Common myeloid progenitor, CD34-positive (primary cell): ENCODE measurements at regions not wholly inside any gene's neighbourhood (a gene's known extent, or its start where the extent isn't known, plus 50 kb on each side); places are given as distances from the start of the nearest gene placed in this dataset.
A peak's percentile ranks its signal among the peaks of the same experiment; 100 is the strongest.

Experiments used
- CTCF ChIA-PET: fragments of 350-600 bp; sonication (Branson Sonifier 250); formaldehyde crosslinking; loops from one replicate; lab custom pipeline; 2021; ENCODE audit warnings: antibody characterized with exemption; lab: Charles Lee
- POLR2A ChIA-PET: fragments of 350-600 bp; sonication (Branson Sonifier 250); formaldehyde crosslinking; loops from one replicate; lab custom pipeline; 2021; ENCODE audit warnings: antibody characterized with exemption; lab: Charles Lee
- DNase-seq, 3 donors: peaks; one replicate each; pipeline versions ENCODE4 v3.0.0 to v3.0.0-alpha.2; 2013
- H3K27ac ChIP-seq, 2 experiments: 1 replicate in 1 of 2; 2 replicates in 1 of 2; pipeline ENCODE4 v1.7.0; 2013; ENCODE audit warnings: inconsistent platforms in 2 of 2, low read length in 2 of 2, mild to moderate bottlenecking in 2 of 2, low read depth in 1 of 2, moderate library complexity in 1 of 2; ENCODE audit not compliant: severe bottlenecking in 2 of 2, insufficient read depth in 1 of 2, poor library complexity in 1 of 2
- H3K27me3 ChIP-seq, 5 experiments: replicated peaks in 2 of 5; 1 replicate in 3 of 5; 2 replicates in 2 of 5; pipeline versions ENCODE4 v1.6.1 to v1.7.0; 2013; ENCODE audit warnings: low read length in 4 of 5, mild to moderate bottlenecking in 2 of 5, moderate library complexity in 2 of 5, inconsistent platforms in 1 of 5; ENCODE audit not compliant: insufficient read depth in 5 of 5, control insufficient read depth in 4 of 5
- H3K36me3 ChIP-seq, 4 experiments: 1 replicate in 2 of 4; 2 replicates in 2 of 4; pipeline versions ENCODE4 v1.6.1 to v1.7.0; 2013; ENCODE audit warnings: low read length in 3 of 4, control low read depth in 1 of 4, mild to moderate bottlenecking in 1 of 4; ENCODE audit not compliant: control insufficient read depth in 4 of 4, insufficient read depth in 4 of 4
- H3K4me1 ChIP-seq, 4 experiments: 1 replicate in 3 of 4; 2 replicates in 1 of 4; pipeline versions ENCODE4 v1.6.1 to v1.7.1; 2013; ENCODE audit warnings: low read length in 3 of 4, mild to moderate bottlenecking in 3 of 4, control low read depth in 1 of 4, inconsistent platforms in 1 of 4, moderate library complexity in 1 of 4; ENCODE audit not compliant: control insufficient read depth in 4 of 4, insufficient read depth in 4 of 4; ENCODE audit errors: control extremely low read depth in 1 of 4
- H3K4me3 ChIP-seq, 7 experiments: 1 replicate in 4 of 7; 2 replicates in 3 of 7; pipeline versions ENCODE4 v1.5.1 to v1.7.0; 2013; ENCODE audit warnings: mild to moderate bottlenecking in 7 of 7, low read length in 6 of 7, moderate library complexity in 6 of 7, inconsistent platforms in 2 of 7, low read depth in 2 of 7, control low read depth in 1 of 7; ENCODE audit not compliant: insufficient read depth in 4 of 7, control insufficient read depth in 1 of 7; ENCODE audit errors: extremely low read depth in 1 of 7
- H3K9me3 ChIP-seq, 5 experiments: 1 replicate in 4 of 5; 2 replicates in 1 of 5; pipeline versions ENCODE4 v1.6.1 to v1.7.1; 2013; ENCODE audit warnings: low read length in 4 of 5, mild to moderate bottlenecking in 2 of 5, inconsistent platforms in 1 of 5, low read depth in 1 of 5, moderate library complexity in 1 of 5; ENCODE audit not compliant: control insufficient read depth in 4 of 5, insufficient read depth in 2 of 5; ENCODE audit errors: control extremely low read depth in 1 of 5
- WGBS: methylation state at CpG from one replicate; pipeline ENCODE4 v1.1.5; 2013; ENCODE audit not compliant: insufficient coverage; 5-methylcytosine and 5-hydroxymethylcytosine counted together

- WGBS, result 100% methylated on average over 6 of the region's 7 CpGs
- POLR2A ChIA-PET, result no interaction called here
- Histone ChIP-seq H3K27me3 (no peaks in the 10 kb centered on the region), H3K4me1 (peaks cover 6 to 21% (median 12%) of the 10 kb centered on the region in 4 experiments), H3K9me3 (no peaks in the 10 kb centered on the region), H3K36me3 (no peaks in the 10 kb centered on the region), H3K27ac (no peak overlapping the region), H3K4me3 (no peak overlapping the region)
- DNase-seq, result peak; percentile 5 to 74 (median 68)
- CTCF ChIA-PET, result interaction anchor here (1.3 kb wide), 1 partner anchor 309 kb away, joined by 4 read pairs; no protein-coding TSS in a partner anchor
Measured at GRCh38 chr1:87644579-87645190, 316.0 kb downstream of the LMO4 start.

GRCh38 chr1:87647430-87648177 is 318.9 kb downstream of the LMO4 start:
- ChIA-PET POLR2A (no interaction called here), CTCF (no interaction called here)
- no peaks in the 10 kb centered on the region for H3K9me3 ChIP-seq
- no peaks in the 10 kb centered on the region for H3K27me3 ChIP-seq
- H3K4me3 ChIP-seq, result no peak overlapping the region
- peaks cover under 1 to 12% (median 6%) of the 10 kb centered on the region in 4 experiments for H3K4me1 ChIP-seq
- H3K27ac ChIP-seq, result no peak overlapping the region
- WGBS, result 100% methylated on average over 1 of the region's 6 CpGs
- no peaks in the 10 kb centered on the region for H3K36me3 ChIP-seq
- no peak for DNase-seq

GRCh38 chr1:87648323-87649119 is 319.8 kb downstream of the LMO4 start:
- H3K4me1 ChIP-seq, result peaks cover 0 to 6% (median 0%) of the 10 kb centered on the region in 4 experiments
- no peak overlapping the region for H3K27ac ChIP-seq
- 100% methylated on average over 4 of the region's 4 CpGs for WGBS
- DNase-seq, result no peak
- POLR2A ChIA-PET, result no interaction called here
- H3K36me3 ChIP-seq, result no peaks in the 10 kb centered on the region
- CTCF ChIA-PET, result no interaction called here
- no peak overlapping the region for H3K4me3 ChIP-seq
- no peaks in the 10 kb centered on the region for H3K9me3 ChIP-seq
- no peaks in the 10 kb centered on the region for H3K27me3 ChIP-seq

- no peaks in the 10 kb centered on the region for H3K36me3 ChIP-seq
- H3K9me3 ChIP-seq, result no peaks in the 10 kb centered on the region
- H3K4me3 ChIP-seq, result no peak overlapping the region
- no peak for DNase-seq
- H3K27ac ChIP-seq, result no peak overlapping the region
- WGBS, result 99% methylated on average over 5 of the region's 5 CpGs
- no peaks in the 10 kb centered on the region for H3K27me3 ChIP-seq
- CTCF ChIA-PET, result no interaction called here
- POLR2A ChIA-PET, result no interaction called here
- peaks cover 0 to 1% (median 0%) of the 10 kb centered on the region in 4 experiments for H3K4me1 ChIP-seq
Measured at GRCh38 chr1:87650306-87650705, 321.6 kb downstream of the LMO4 start.

GRCh38 chr1:87652176-87652575 is 323.5 kb downstream of the LMO4 start:
- CTCF ChIA-PET, result no interaction called here

GRCh38 chr1:87665151-87665550 is 336.5 kb downstream of the LMO4 start:
- DNase-seq, result no peak
- Histone ChIP-seq H3K27ac (no peak overlapping the region), H3K4me3 (no peak overlapping the region), H3K36me3 (no peaks in the 10 kb centered on the region), H3K9me3 (peaks cover 0 to 5% (median 2%) of the 10 kb centered on the region in 5 experiments), H3K4me1 (no peaks in the 10 kb centered on the region), H3K27me3 (no peaks in the 10 kb centered on the region)
- ChIA-PET POLR2A (interaction anchor here (0.6 kb wide), 1 partner anchor 56 kb away, joined by 3 read pairs; no protein-coding TSS in a partner anchor), CTCF (no interaction called here)
- WGBS, result no CpG with 5 or more reads among the region's 2 CpGs

More at GRCh38 chr1:87652176-87652575, 323.5 kb downstream of the LMO4 start:
- Histone ChIP-seq H3K4me1 (peaks cover 0 to 1% (median 0%) of the 10 kb centered on the region in 4 experiments), H3K27ac (no peak overlapping the region), H3K4me3 (no peak overlapping the region), H3K36me3 (no peaks in the 10 kb centered on the region), H3K27me3 (no peaks in the 10 kb centered on the region), H3K9me3 (no peaks in the 10 kb centered on the region)
- POLR2A ChIA-PET, result no interaction called here
- WGBS, result 100% methylated on average over 2 of the region's 3 CpGs
- no peak for DNase-seq
